Osteocyte (in vitro differentiated cells): ENCODE measurements at regions not wholly inside any gene's neighbourhood (a gene's known extent, or its start where the extent isn't known, plus 50 kb on each side); places are given as distances from the start of the nearest gene placed in this dataset.

Source experiments
- DNase-seq: peaks from one replicate; pipeline ENCODE4 v3.0.0; 2021; ENCODE audit warnings: mixed read lengths; ENCODE audit not compliant: unreplicated experiment; ENCODE audit errors: extremely low spot score
- H3K27ac Mint-ChIP-seq: one replicate; pipeline ENCODE4 v1.8.0; 2021; ENCODE audit warnings: mild to moderate bottlenecking, mixed read lengths; ENCODE audit not compliant: unreplicated experiment
- H3K27me3 Mint-ChIP-seq: one replicate; pipeline ENCODE4 v1.8.0; 2021; ENCODE audit warnings: mixed read lengths; ENCODE audit not compliant: unreplicated experiment
- H3K36me3 Mint-ChIP-seq: one replicate; pipeline ENCODE4 v1.8.0; 2021; ENCODE audit warnings: mixed read lengths; ENCODE audit not compliant: unreplicated experiment
- H3K4me1 Mint-ChIP-seq: one replicate; pipeline ENCODE4 v1.8.0; 2021; ENCODE audit warnings: mixed read lengths; ENCODE audit not compliant: unreplicated experiment
- H3K4me3 Mint-ChIP-seq: one replicate; pipeline ENCODE4 v1.8.0; 2021; ENCODE audit warnings: mild to moderate bottlenecking, moderate library complexity, mixed read lengths; ENCODE audit not compliant: unreplicated experiment
- H3K9me3 Mint-ChIP-seq: one replicate; pipeline ENCODE4 v1.8.0; 2021; ENCODE audit warnings: mixed read lengths; ENCODE audit not compliant: unreplicated experiment
- TF ChIP-seq, protein P1 (sequence below): fragments of 200-600 bp; sonication (generic); IDR thresholded peaks from 2 replicates; pipeline ENCODE4 v1.5.0; 2021; ENCODE audit warnings: antibody characterized with exemption, mild to moderate bottlenecking, moderate library complexity

DNA sequence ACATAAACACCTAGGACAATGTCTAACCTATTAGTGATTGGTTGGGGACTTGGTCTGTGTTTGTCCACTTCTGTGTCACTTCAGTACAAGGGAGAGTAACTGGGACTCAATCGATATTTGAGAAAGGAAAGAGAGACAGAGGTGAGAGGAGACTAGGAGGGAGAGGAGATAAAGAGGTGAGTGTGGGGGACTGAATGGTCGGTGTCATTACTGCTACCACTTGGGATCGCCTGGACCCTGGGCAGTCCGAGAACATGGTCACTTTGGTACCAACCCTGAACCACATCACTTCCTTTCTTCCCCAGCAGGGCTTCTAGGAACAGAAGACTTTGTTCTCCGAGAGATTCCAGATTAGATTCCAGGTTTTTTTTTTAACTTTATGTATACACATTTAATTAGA is 63.7 kb downstream of the GPR6 start:
- no peak for DNase-seq

GRCh38 chr6:110042670-110043296 is 64.7 kb downstream of the GPR6 start:
- TF ChIP-seq, protein P1, sequence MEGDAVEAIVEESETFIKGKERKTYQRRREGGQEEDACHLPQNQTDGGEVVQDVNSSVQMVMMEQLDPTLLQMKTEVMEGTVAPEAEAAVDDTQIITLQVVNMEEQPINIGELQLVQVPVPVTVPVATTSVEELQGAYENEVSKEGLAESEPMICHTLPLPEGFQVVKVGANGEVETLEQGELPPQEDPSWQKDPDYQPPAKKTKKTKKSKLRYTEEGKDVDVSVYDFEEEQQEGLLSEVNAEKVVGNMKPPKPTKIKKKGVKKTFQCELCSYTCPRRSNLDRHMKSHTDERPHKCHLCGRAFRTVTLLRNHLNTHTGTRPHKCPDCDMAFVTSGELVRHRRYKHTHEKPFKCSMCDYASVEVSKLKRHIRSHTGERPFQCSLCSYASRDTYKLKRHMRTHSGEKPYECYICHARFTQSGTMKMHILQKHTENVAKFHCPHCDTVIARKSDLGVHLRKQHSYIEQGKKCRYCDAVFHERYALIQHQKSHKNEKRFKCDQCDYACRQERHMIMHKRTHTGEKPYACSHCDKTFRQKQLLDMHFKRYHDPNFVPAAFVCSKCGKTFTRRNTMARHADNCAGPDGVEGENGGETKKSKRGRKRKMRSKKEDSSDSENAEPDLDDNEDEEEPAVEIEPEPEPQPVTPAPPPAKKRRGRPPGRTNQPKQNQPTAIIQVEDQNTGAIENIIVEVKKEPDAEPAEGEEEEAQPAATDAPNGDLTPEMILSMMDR: no peak
- H3K9me3 Mint-ChIP-seq: no peaks in the 10 kb centered on the region
- H3K27ac Mint-ChIP-seq: no peak overlapping the region
- DNase-seq: peak; percentile 51
- peaks cover 23% of the 10 kb centered on the region for H3K27me3 Mint-ChIP-seq
- H3K36me3 Mint-ChIP-seq: no peaks in the 10 kb centered on the region
- H3K4me1 Mint-ChIP-seq: peaks cover 5% of the 10 kb centered on the region
- no peak overlapping the region for H3K4me3 Mint-ChIP-seq

More for the DNA sequence above, 63.7 kb downstream of the GPR6 start:
- Mint-ChIP-seq H3K36me3 (no peaks in the 10 kb centered on the region), H3K4me3 (no peak overlapping the region), H3K27me3 (peaks cover 23% of the 10 kb centered on the region), H3K9me3 (no peaks in the 10 kb centered on the region), H3K4me1 (peaks cover 5% of the 10 kb centered on the region), H3K27ac (no peak overlapping the region)
- TF ChIP-seq, protein P1: no peak

DNA sequence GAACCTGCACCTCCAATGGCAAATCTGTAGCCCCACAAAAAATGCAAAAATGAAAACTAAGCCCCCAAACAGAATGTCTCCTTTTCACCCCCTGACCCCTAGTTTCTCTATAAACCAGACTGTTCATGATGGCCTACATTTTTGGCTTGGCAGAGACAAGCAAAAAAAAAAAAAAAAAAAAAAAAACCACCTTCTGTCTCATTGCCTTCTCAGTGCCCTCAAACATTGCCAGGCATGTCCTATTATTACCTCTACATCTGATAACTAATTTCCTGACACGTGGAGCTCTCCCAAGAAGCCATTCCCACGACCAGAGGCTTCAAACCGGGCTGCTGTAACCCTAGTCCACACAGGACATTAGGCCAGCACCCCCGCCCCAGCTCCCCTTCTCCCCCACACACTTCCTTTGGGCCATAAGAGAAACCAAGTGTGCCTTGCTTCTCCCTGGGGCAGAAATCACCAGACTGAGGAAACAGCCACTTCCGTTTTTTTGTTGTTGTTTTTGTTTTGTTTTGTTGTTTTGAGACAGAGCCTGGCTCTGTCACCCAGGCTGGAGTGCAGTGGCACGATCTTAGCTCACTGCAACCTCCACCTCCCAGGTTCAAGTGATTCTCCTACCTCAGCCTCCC is 65.4 kb downstream of the GPR6 start:
- H3K4me1 Mint-ChIP-seq: peaks cover 5% of the 10 kb centered on the region
- H3K27me3 Mint-ChIP-seq: peaks cover 23% of the 10 kb centered on the region
- H3K9me3 Mint-ChIP-seq: no peaks in the 10 kb centered on the region
- no peak overlapping the region for H3K4me3 Mint-ChIP-seq
- peak; percentile 51 for DNase-seq
- H3K27ac Mint-ChIP-seq: no peak overlapping the region
- TF ChIP-seq, protein P1: no peak
- no peaks in the 10 kb centered on the region for H3K36me3 Mint-ChIP-seq

DNA sequence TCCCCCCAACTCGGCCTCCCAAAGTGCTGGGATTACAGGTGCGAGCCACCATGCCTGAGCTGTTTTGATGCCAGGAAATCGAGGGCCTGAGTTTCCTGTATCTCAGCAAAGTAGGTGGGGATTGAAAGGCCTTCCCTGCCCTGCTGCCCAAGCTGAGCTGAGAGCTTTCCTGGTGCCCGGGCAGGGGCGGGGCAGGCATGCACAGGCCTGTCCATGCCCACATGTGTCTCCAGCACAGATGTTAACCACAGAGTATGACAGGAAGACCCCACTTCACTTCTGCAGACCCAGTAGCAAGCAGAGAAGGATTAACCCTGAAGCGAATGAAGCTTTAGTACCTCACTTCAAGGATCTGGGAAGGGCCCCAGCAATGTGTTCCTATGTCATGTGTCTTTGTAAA is 66.0 kb downstream of the GPR6 start:
- TF ChIP-seq, protein P1: no peak
- no peaks in the 10 kb centered on the region for H3K36me3 Mint-ChIP-seq
- peaks cover 23% of the 10 kb centered on the region for H3K27me3 Mint-ChIP-seq
- H3K4me3 Mint-ChIP-seq: no peak overlapping the region
- H3K4me1 Mint-ChIP-seq: peaks cover 5% of the 10 kb centered on the region
- H3K27ac Mint-ChIP-seq: no peak overlapping the region
- DNase-seq: peak; percentile 56
- H3K9me3 Mint-ChIP-seq: no peaks in the 10 kb centered on the region

- no peaks in the 10 kb centered on the region for H3K36me3 Mint-ChIP-seq
- no peak overlapping the region for H3K4me3 Mint-ChIP-seq
- H3K27ac Mint-ChIP-seq: no peak overlapping the region
- no peaks in the 10 kb centered on the region for H3K9me3 Mint-ChIP-seq
- TF ChIP-seq, protein P1: no peak
- DNase-seq: no peak
- peaks cover 3% of the 10 kb centered on the region for H3K4me1 Mint-ChIP-seq
- peaks cover 23% of the 10 kb centered on the region for H3K27me3 Mint-ChIP-seq
Measured at GRCh38 chr6:110044622-110045021, 66.5 kb downstream of the GPR6 start.
